HFF-Myc (cell line): ENCODE measurements at regions not wholly inside any gene's neighbourhood (a gene's known extent, or its start where the extent isn't known, plus 50 kb on each side); places are given as distances from the start of the nearest gene placed in this dataset.
"Not testable (repeated sequence)": the region's sequence is repeated elsewhere in the genome, so short reads cannot be mapped to it uniquely, and the experiment has no call there.

Experiments
- DNase-seq: peaks from one replicate; pipeline ENCODE4 v3.0.0-alpha.2; 2011; ENCODE audit warnings: low read depth; ENCODE audit errors: extremely low read depth
- H3K4me3 ChIP-seq: replicated peaks from 2 replicates; pipeline ENCODE4 v1.5.1; 2011; ENCODE audit warnings: low read depth, mild to moderate bottlenecking, control low read depth, low read length
- CTCF ChIP-seq: IDR thresholded peaks from 2 replicates; pipeline ENCODE4 v1.5.1; 2012; ENCODE audit warnings: mild to moderate bottlenecking, low read depth, low read length, control low read depth; ENCODE audit errors: missing control alignments

GRCh38 chr12:118544569-118544968, 168.2 kb downstream of the SUDS3 start:
- TF ChIP-seq CTCF = no peak
- no peak for DNase-seq
- no peak overlapping the region for H3K4me3 ChIP-seq

GRCh38 chr12:118547606-118548005, 171.3 kb downstream of the SUDS3 start:
- not testable (repeated sequence) for H3K4me3 ChIP-seq, DNase-seq

GRCh38 chr12:118548887-118549509, 172.6 kb downstream of the SUDS3 start:
- TF ChIP-seq CTCF = no peak
- DNase-seq = no peak
- no peak overlapping the region for H3K4me3 ChIP-seq

- H3K4me3 ChIP-seq = no peak overlapping the region
- DNase-seq = no peak
- TF ChIP-seq CTCF = no peak
Observed at GRCh38 chr12:118549510-118549980, 173.2 kb downstream of the SUDS3 start.

GRCh38 chr12:118553856-118554504, 177.6 kb downstream of the SUDS3 start:
- H3K4me3 ChIP-seq = no peak overlapping the region
- DNase-seq = no peak
- no peak for TF ChIP-seq CTCF

- no peak overlapping the region for H3K4me3 ChIP-seq
- TF ChIP-seq CTCF = no peak
- DNase-seq = no peak
Observed at GRCh38 chr12:118558941-118559340, 182.6 kb downstream of the SUDS3 start.

GRCh38 chr12:118560733-118561132, 184.4 kb downstream of the SUDS3 start:
- no peak for TF ChIP-seq CTCF
- no peak for DNase-seq
- H3K4me3 ChIP-seq = no peak overlapping the region
